HCT116 (cell line): ENCODE measurements at regions not wholly inside any gene's neighbourhood (a gene's known extent, or its start where the extent isn't known, plus 50 kb on each side); places are given as distances from the start of the nearest gene placed in this dataset.
A peak's percentile ranks its signal among the peaks of the same experiment; 100 is the strongest.

Experiments
- ATAC-seq: fragments of 200-7000 bp; cut with Tn5 transposase; 2 replicates; pipeline ENCODE4 v1.9.1; 2020; ENCODE audit warnings: mild to moderate bottlenecking, moderate library complexity
- BruUV-seq: library from RNA; stranded (reverse); fragments of 400-500 nt; replicated peaks from 2 replicates; lab custom pipeline; 2021; lab: Mats Ljungman, UMichigan
- CTCF ChIA-PET: fragments of 300-600 bp; sonication (Branson Sonifier 250); formaldehyde crosslinking; loops from one replicate; lab custom pipeline; 2021; ENCODE audit warnings: antibody characterized with exemption; lab: Charles Lee
- POLR2A ChIA-PET: fragments of 300-600, 350-600 bp; sonication (Branson Sonifier 250); formaldehyde crosslinking; loops from one replicate; lab custom pipeline; 2021; ENCODE audit warnings: antibody characterized with exemption; lab: Charles Lee
- RAD21 ChIA-PET, 2 experiments: fragments of 300-600 bp; sonication (Branson Sonifier 250); formaldehyde crosslinking; loops; one replicate each; lab custom pipeline; 2023; ENCODE audit warnings: low total read pairs in 2 of 2; ENCODE audit not compliant: uncharacterized antibody in 2 of 2, unreplicated experiment in 2 of 2, low non-redundant PET in 1 of 2; lab: Charles Lee
- DNase-seq: peaks from one replicate; pipeline ENCODE4 v3.0.0-alpha.2; 2010; ENCODE audit warnings: low read depth, low spot score
- H2AFZ ChIP-seq: fragments of 200-600 bp; shearing (Covaris generic), sonication (generic); 2 replicates; pipeline ENCODE4 v1.6.1; 2017; ENCODE audit warnings: low read depth, mixed run types, mixed read lengths, antibody characterized with exemption, low read length; ENCODE audit not compliant: poor library complexity, severe bottlenecking
- H3K27ac ChIP-seq: 2 replicates; pipeline ENCODE4 v1.5.1; 2012; ENCODE audit warnings: low read depth, low read length
- H3K27me3 ChIP-seq: fragments of 200-600 bp; sonication (generic); 2 replicates; pipeline ENCODE4 v1.6.1; 2016; ENCODE audit warnings: mixed run types, low read length, mixed read lengths; ENCODE audit not compliant: insufficient read depth
- H3K36me3 ChIP-seq, 2 experiments: fragments of 200-500 bp in 1 of 2; fragments of 200-600 bp in 1 of 2; sonication (Bioruptor generic) in 1 of 2; sonication (generic) in 1 of 2; 2 replicates each; pipeline versions ENCODE4 v1.5.1 to v1.6.1; 2014 to 2016; ENCODE audit warnings: low read length in 2 of 2, inconsistent platforms in 1 of 2, mixed read lengths in 1 of 2, mixed run types in 1 of 2; ENCODE audit not compliant: insufficient read depth in 2 of 2, control insufficient read depth in 1 of 2
- H3K4me1 ChIP-seq, 2 experiments: fragments of 200-600 bp in 1 of 2; sonication (generic) in 1 of 2; 2 replicates each; pipeline versions ENCODE4 v1.5.1 to v1.6.1; 2012 to 2017; ENCODE audit warnings: low read length in 2 of 2, inconsistent platforms in 1 of 2, mild to moderate bottlenecking in 1 of 2, mixed read lengths in 1 of 2, mixed run types in 1 of 2, moderate library complexity in 1 of 2; ENCODE audit not compliant: insufficient read depth in 2 of 2, control insufficient read depth in 1 of 2
- H3K4me2 ChIP-seq: fragments of 200-600 bp; sonication (generic); 2 replicates; pipeline ENCODE4 v1.6.1; 2017; ENCODE audit warnings: mixed run types, low read length, mixed read lengths
- H3K4me3 ChIP-seq, 2 experiments: fragments of 200-600 bp in 1 of 2; sonication (generic) in 1 of 2; replicated peaks in 1 of 2; 2 replicates each; pipeline ENCODE4 v1.5.1; 2011 to 2016; ENCODE audit warnings: low read length in 2 of 2, control low read depth in 1 of 2, low read depth in 1 of 2, mild to moderate bottlenecking in 1 of 2, mixed read lengths in 1 of 2, mixed run types in 1 of 2
- H3K79me2 ChIP-seq: fragments of 200-600 bp; sonication (generic); 2 replicates; pipeline ENCODE4 v1.6.1; 2017; ENCODE audit warnings: mild to moderate bottlenecking, mixed run types, low read length, moderate library complexity, mixed read lengths; ENCODE audit not compliant: insufficient read depth
- H3K9ac ChIP-seq: fragments of 200-600 bp; sonication (generic); 2 replicates; pipeline ENCODE4 v1.6.1; 2016; ENCODE audit warnings: low read length, mixed read lengths
- H3K9me2 ChIP-seq: fragments of 200-600 bp; sonication (generic), shearing (Covaris generic); 2 replicates; pipeline ENCODE4 v1.6.1; 2017; ENCODE audit warnings: mixed run types, mild to moderate bottlenecking, moderate library complexity; ENCODE audit not compliant: insufficient read depth
- H3K9me3 ChIP-seq, 2 experiments: fragments of 200-500 bp in 1 of 2; fragments of 200-600 bp in 1 of 2; sonication (Bioruptor generic) in 1 of 2; sonication (generic) in 1 of 2; 2 replicates each; pipeline ENCODE4 v1.6.1; 2014 to 2017; ENCODE audit warnings: low read length in 2 of 2, mixed read lengths in 2 of 2, inconsistent platforms in 1 of 2, low read depth in 1 of 2, mild to moderate bottlenecking in 1 of 2, mixed run types in 1 of 2, moderate library complexity in 1 of 2; ENCODE audit not compliant: control insufficient read depth in 1 of 2, insufficient read depth in 1 of 2
- H4K20me1 ChIP-seq: fragments of 200-600 bp; sonication (generic), shearing (Covaris generic); 2 replicates; pipeline ENCODE4 v1.6.1; 2017; ENCODE audit warnings: mixed run types, mild to moderate bottlenecking, moderate library complexity; ENCODE audit not compliant: insufficient read depth
- CEBPB ChIP-seq: IDR thresholded peaks from 2 replicates; pipeline ENCODE4 v1.6.1; 2012; ENCODE audit warnings: low read depth
- EGR1 ChIP-seq: IDR thresholded peaks from 2 replicates; pipeline ENCODE4 v1.6.1; 2012; ENCODE audit warnings: low read depth
- ELF1 ChIP-seq: IDR thresholded peaks from 2 replicates; pipeline ENCODE4 v1.6.1; 2012; ENCODE audit warnings: low read depth, borderline replicate concordance
- EZH2 ChIP-seq: fragments of 200-600 bp; sonication (generic); IDR thresholded peaks from 2 replicates; pipeline ENCODE4 v1.6.1; 2017; ENCODE audit warnings: antibody characterized with exemption, mixed run types
- EZH2phosphoT487 ChIP-seq: fragments of 200-600 bp; IDR thresholded peaks from 2 replicates; pipeline ENCODE4 v1.6.1; 2018; ENCODE audit warnings: antibody characterized with exemption, borderline replicate concordance
- FOSL1 ChIP-seq: IDR thresholded peaks from 2 replicates; pipeline ENCODE4 v1.6.1; 2012; ENCODE audit warnings: low read depth
- JUND ChIP-seq: IDR thresholded peaks from 2 replicates; pipeline ENCODE4 v1.6.1; 2012
- POLR2AphosphoS5 ChIP-seq: IDR thresholded peaks from 2 replicates; pipeline ENCODE4 v1.6.1; 2011; ENCODE audit warnings: mild to moderate bottlenecking, low read depth, low read length, moderate library complexity
- RAD21 ChIP-seq: IDR thresholded peaks from 2 replicates; pipeline ENCODE4 v1.6.1; 2012; ENCODE audit warnings: low read depth, mild to moderate bottlenecking
- SIN3A ChIP-seq: IDR thresholded peaks from 2 replicates; pipeline ENCODE4 v1.6.1; 2012; ENCODE audit warnings: low read depth
- SP1 ChIP-seq: IDR thresholded peaks from 2 replicates; pipeline ENCODE4 v1.6.1; 2012; ENCODE audit warnings: low read depth
- YY1 ChIP-seq: IDR thresholded peaks from 2 replicates; pipeline ENCODE4 v1.6.1; 2011; ENCODE audit warnings: low read length, low read depth, moderate library complexity, mild to moderate bottlenecking; ENCODE audit not compliant: insufficient replicate concordance; ENCODE audit errors: extremely low read depth
- ZFX ChIP-seq: fragments of 450-650 bp; IDR thresholded peaks from 2 replicates; pipeline ENCODE4 v1.6.1; 2017
- ZNF274 ChIP-seq: fragments of 200-500 bp; sonication (Bioruptor generic); IDR thresholded peaks from 2 replicates; pipeline ENCODE4 v1.6.1; 2014; ENCODE audit warnings: mild to moderate bottlenecking, low read depth, low read length, inconsistent platforms
- intact Hi-C: fragments of 100-400 bp; cut with micrococcal nuclease; formaldehyde crosslinking; loops from 2 replicates; pipeline ENCODE4 v1.10.0; 2022
- TF ChIP-seq, protein P1 (sequence below): IDR thresholded peaks from 2 replicates; pipeline ENCODE4 v1.6.1; 2012
- TF ChIP-seq, protein P2 (sequence below): IDR thresholded peaks from 2 replicates; pipeline ENCODE4 v1.6.1; 2012
- TF ChIP-seq, protein P3 (sequence below): IDR thresholded peaks from 2 replicates; pipeline ENCODE4 v1.6.1; 2011; ENCODE audit warnings: mild to moderate bottlenecking, low read length, moderate library complexity; ENCODE audit not compliant: insufficient replicate concordance; ENCODE audit errors: extremely low read depth
- TF ChIP-seq, protein P4 (sequence below), 3 experiments: fragments of 200-600 bp in 1 of 3; sonication (generic) in 1 of 3; IDR thresholded peaks in 2 of 3; conservative IDR thresholded peaks in 1 of 3; 2 replicates each; pipeline ENCODE4 v1.5.1; 2012 to 2017; ENCODE audit warnings: low read depth in 2 of 3, low read length in 2 of 3, antibody characterized with exemption in 1 of 3, borderline replicate concordance in 1 of 3, control low read depth in 1 of 3, mild to moderate bottlenecking in 1 of 3, mixed read lengths in 1 of 3, mixed run types in 1 of 3, moderate library complexity in 1 of 3; ENCODE audit not compliant: insufficient read depth in 1 of 3

DNA sequence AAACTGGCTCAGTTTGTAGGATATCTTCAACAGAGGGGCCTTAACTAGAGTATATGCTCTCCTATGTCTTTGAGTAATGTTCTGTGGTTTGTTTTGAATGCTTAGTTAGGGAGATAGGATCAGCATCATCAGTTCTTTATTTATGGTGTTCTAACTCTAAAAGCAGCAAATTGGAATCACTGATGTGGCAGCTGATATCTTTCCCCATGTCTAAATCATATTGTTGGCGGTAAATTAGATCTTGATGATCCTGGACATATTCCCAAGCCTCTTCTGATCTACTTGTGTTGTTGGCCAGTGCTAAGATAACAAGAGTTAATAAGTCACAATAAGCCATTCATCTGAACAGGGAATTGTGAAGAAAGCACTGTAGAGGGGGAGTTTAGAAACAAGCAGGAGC lies 332.4 kb upstream of the DAB2 start:
- H4K20me1 ChIP-seq: no peaks in the 10 kb centered on the region
- H3K27ac ChIP-seq: no peak overlapping the region
- intact Hi-C loops: no loop called here
- H3K36me3 ChIP-seq: no peaks in the 10 kb centered on the region
- no peak overlapping the region for H3K4me2 ChIP-seq
- no peak overlapping the region for H3K9ac ChIP-seq
- RAD21 ChIA-PET: no interaction called here
- BruUV-seq: no TSS peak
- ATAC-seq (no peak), DNase-seq (no peak)
- POLR2A ChIA-PET: no interaction called here
- no peaks in the 10 kb centered on the region for H3K27me3 ChIP-seq
- H3K4me1 ChIP-seq: peaks cover 9 to 13% of the 10 kb centered on the region in 2 experiments
- no peaks in the 10 kb centered on the region for H3K9me3 ChIP-seq
- H3K4me3 ChIP-seq: no peak overlapping the region
- peak overlapping the region; percentile 5 for H2AFZ ChIP-seq
- TF ChIP-seq CEBPB (no peak), EGR1 (no peak), FOSL1 (no peak), EZH2 (no peak), SIN3A (no peak), EZH2phosphoT487 (no peak), RAD21 (no peak), ELF1 (no peak), ZNF274 (no peak), YY1 (no peak), POLR2AphosphoS5 (no peak), ZFX (no peak), SP1 (no peak), JUND (no peak)
- TF ChIP-seq, protein P1, sequence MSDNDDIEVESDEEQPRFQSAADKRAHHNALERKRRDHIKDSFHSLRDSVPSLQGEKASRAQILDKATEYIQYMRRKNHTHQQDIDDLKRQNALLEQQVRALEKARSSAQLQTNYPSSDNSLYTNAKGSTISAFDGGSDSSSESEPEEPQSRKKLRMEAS: no peak
- TF ChIP-seq, protein P2, sequence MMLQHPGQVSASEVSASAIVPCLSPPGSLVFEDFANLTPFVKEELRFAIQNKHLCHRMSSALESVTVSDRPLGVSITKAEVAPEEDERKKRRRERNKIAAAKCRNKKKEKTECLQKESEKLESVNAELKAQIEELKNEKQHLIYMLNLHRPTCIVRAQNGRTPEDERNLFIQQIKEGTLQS: no peak
- TF ChIP-seq, protein P3, sequence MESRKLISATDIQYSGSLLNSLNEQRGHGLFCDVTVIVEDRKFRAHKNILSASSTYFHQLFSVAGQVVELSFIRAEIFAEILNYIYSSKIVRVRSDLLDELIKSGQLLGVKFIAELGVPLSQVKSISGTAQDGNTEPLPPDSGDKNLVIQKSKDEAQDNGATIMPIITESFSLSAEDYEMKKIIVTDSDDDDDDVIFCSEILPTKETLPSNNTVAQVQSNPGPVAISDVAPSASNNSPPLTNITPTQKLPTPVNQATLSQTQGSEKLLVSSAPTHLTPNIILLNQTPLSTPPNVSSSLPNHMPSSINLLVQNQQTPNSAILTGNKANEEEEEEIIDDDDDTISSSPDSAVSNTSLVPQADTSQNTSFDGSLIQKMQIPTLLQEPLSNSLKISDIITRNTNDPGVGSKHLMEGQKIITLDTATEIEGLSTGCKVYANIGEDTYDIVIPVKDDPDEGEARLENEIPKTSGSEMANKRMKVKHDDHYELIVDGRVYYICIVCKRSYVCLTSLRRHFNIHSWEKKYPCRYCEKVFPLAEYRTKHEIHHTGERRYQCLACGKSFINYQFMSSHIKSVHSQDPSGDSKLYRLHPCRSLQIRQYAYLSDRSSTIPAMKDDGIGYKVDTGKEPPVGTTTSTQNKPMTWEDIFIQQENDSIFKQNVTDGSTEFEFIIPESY: no peak
- TF ChIP-seq, protein P4, sequence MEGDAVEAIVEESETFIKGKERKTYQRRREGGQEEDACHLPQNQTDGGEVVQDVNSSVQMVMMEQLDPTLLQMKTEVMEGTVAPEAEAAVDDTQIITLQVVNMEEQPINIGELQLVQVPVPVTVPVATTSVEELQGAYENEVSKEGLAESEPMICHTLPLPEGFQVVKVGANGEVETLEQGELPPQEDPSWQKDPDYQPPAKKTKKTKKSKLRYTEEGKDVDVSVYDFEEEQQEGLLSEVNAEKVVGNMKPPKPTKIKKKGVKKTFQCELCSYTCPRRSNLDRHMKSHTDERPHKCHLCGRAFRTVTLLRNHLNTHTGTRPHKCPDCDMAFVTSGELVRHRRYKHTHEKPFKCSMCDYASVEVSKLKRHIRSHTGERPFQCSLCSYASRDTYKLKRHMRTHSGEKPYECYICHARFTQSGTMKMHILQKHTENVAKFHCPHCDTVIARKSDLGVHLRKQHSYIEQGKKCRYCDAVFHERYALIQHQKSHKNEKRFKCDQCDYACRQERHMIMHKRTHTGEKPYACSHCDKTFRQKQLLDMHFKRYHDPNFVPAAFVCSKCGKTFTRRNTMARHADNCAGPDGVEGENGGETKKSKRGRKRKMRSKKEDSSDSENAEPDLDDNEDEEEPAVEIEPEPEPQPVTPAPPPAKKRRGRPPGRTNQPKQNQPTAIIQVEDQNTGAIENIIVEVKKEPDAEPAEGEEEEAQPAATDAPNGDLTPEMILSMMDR (IDR thresholded peaks at IDR 0.05 in 2 of 3, conservative IDR thresholded peaks at IDR 0.05 in 1 of 3; ENCODE audit: borderline replicate concordance in 1 of 3, insufficient read depth in 1 of 3, low read depth in 2 of 3, low read length in 2 of 3): no peak
- H3K9me2 ChIP-seq: no peaks in the 10 kb centered on the region
- no peaks in the 10 kb centered on the region for H3K79me2 ChIP-seq
- CTCF ChIA-PET: no interaction called here
